Neural cell (in vitro differentiated cells): ENCODE measurements at regions not wholly inside any gene's neighbourhood (a gene's known extent, or its start where the extent isn't known, plus 50 kb on each side); places are given as distances from the start of the nearest gene placed in this dataset.

Experiments used
- H2AFZ ChIP-seq: fragments of 200-600, 300-800 bp; sonication (generic), shearing (Covaris generic); 2 replicates; pipeline ENCODE4 v1.6.0; 2014; ENCODE audit warnings: low read depth, mild to moderate bottlenecking, antibody characterized with exemption, low read length, moderate library complexity
- H3F3A ChIP-seq: fragments of 200-600 bp; shearing (Covaris generic); 2 replicates; pipeline ENCODE4 v1.6.1; 2016; ENCODE audit warnings: mild to moderate bottlenecking, moderate library complexity, mixed read lengths, antibody characterized with exemption, low read length; ENCODE audit not compliant: insufficient read depth, poor library complexity, severe bottlenecking
- H3K27ac ChIP-seq: fragments of 200-600, 300-800 bp; sonication (generic), shearing (Covaris generic); 2 replicates; pipeline ENCODE4 v1.5.1; 2014; ENCODE audit warnings: mild to moderate bottlenecking, low read length, moderate library complexity
- H3K27me3 ChIP-seq: fragments of 300-800, 200-600 bp; sonication (generic), shearing (Covaris generic); 2 replicates; pipeline ENCODE4 v1.6.0; 2014; ENCODE audit warnings: mild to moderate bottlenecking, low read depth, low read length, moderate library complexity; ENCODE audit not compliant: insufficient read depth
- H3K36me3 ChIP-seq: fragments of 300-800, 200-600 bp; sonication (generic), shearing (Covaris generic); 2 replicates; pipeline ENCODE4 v1.5.1; 2014; ENCODE audit warnings: mild to moderate bottlenecking, antibody characterized with exemption, low read length, moderate library complexity; ENCODE audit not compliant: insufficient read depth
- H3K4me2 ChIP-seq: fragments of 300-800, 200-600 bp; sonication (generic), shearing (Covaris generic); 2 replicates; pipeline ENCODE4 v1.6.0; 2014; ENCODE audit warnings: mild to moderate bottlenecking, low read length
- H3K4me3 ChIP-seq: fragments of 300-800, 200-600 bp; sonication (generic), shearing (Covaris generic); 2 replicates; pipeline ENCODE4 v1.5.1; 2014; ENCODE audit warnings: mild to moderate bottlenecking, low read length, moderate library complexity
- H3K79me2 ChIP-seq: fragments of 200-600 bp; shearing (Covaris generic); replicated peaks from 2 replicates; pipeline ENCODE4 v1.6.0; 2014; ENCODE audit warnings: mild to moderate bottlenecking, low read length, moderate library complexity; ENCODE audit not compliant: insufficient read depth
- H3K9ac ChIP-seq: fragments of 300-800, 200-600 bp; sonication (generic), shearing (Covaris generic); 2 replicates; pipeline ENCODE4 v1.6.1; 2016; ENCODE audit warnings: mild to moderate bottlenecking, low read length, mixed read lengths
- H3K9me2 ChIP-seq: fragments of 200-600 bp; shearing (Covaris generic); 2 replicates; pipeline ENCODE4 v1.6.1; 2016; ENCODE audit warnings: mild to moderate bottlenecking, low read length, mixed read lengths; ENCODE audit not compliant: insufficient read depth
- H3K9me3 ChIP-seq: fragments of 200-600, 300-800 bp; sonication (generic), shearing (Covaris generic); 2 replicates; pipeline ENCODE4 v1.6.1; 2016; ENCODE audit warnings: mild to moderate bottlenecking, mixed run types, low read length, moderate library complexity, mixed read lengths
- H4K20me1 ChIP-seq: fragments of 200-600 bp; shearing (Covaris generic); 2 replicates; pipeline ENCODE4 v1.6.1; 2016; ENCODE audit warnings: mild to moderate bottlenecking, mixed run types; ENCODE audit not compliant: insufficient read depth
- CTCF ChIP-seq: fragments of 450-650 bp; IDR thresholded peaks from 2 replicates; pipeline ENCODE4 v1.5.1; 2014; ENCODE audit warnings: antibody characterized with exemption, mild to moderate bottlenecking, moderate library complexity; ENCODE audit not compliant: poor library complexity, severe bottlenecking
- EP300 ChIP-seq: fragments of 450-650 bp; conservative IDR thresholded peaks from 2 replicates; pipeline ENCODE4 v1.6.1; 2014; ENCODE audit warnings: antibody characterized with exemption, mild to moderate bottlenecking, moderate library complexity; ENCODE audit not compliant: poor library complexity, severe bottlenecking
- EZH2 ChIP-seq: fragments of 200-600, 300-800 bp; shearing (Covaris generic), sonication (generic); IDR thresholded peaks from 2 replicates; pipeline ENCODE4 v1.6.1; 2014; ENCODE audit warnings: antibody characterized with exemption, low read length, borderline replicate concordance, mild to moderate bottlenecking; ENCODE audit not compliant: insufficient read depth, poor library complexity, severe bottlenecking
- MXI1 ChIP-seq: fragments of 450-650 bp; conservative IDR thresholded peaks from 2 replicates; pipeline ENCODE4 v1.6.1; 2014; ENCODE audit warnings: antibody characterized with exemption, mild to moderate bottlenecking; ENCODE audit not compliant: poor library complexity, severe bottlenecking
- POLR2AphosphoS5 ChIP-seq: IDR thresholded peaks from 2 replicates; pipeline ENCODE4 v1.6.1; 2012
- RAD21 ChIP-seq: fragments of 450-650 bp; conservative IDR thresholded peaks from 2 replicates; pipeline ENCODE4 v1.6.1; 2014; ENCODE audit warnings: antibody characterized with exemption, mild to moderate bottlenecking, moderate library complexity
- REST ChIP-seq: IDR thresholded peaks from 2 replicates; pipeline ENCODE4 v1.6.1; 2012; ENCODE audit warnings: borderline replicate concordance
- SMC3 ChIP-seq: fragments of 450-650 bp; conservative IDR thresholded peaks from 2 replicates; pipeline ENCODE4 v1.6.1; 2014; ENCODE audit warnings: antibody characterized with exemption, mild to moderate bottlenecking, moderate library complexity; ENCODE audit not compliant: poor library complexity
- TAF1 ChIP-seq: IDR thresholded peaks from 2 replicates; pipeline ENCODE4 v1.6.1; 2012; ENCODE audit warnings: low read depth

- Histone ChIP-seq H3K9me3 (no peaks in the 10 kb centered on the region), H3K4me3 (no peak overlapping the region), H3K4me2 (no peak overlapping the region), H3K79me2 (no peaks in the 10 kb centered on the region), H2AFZ (no peak overlapping the region), H3K36me3 (no peaks in the 10 kb centered on the region), H3K9me2 (no peaks in the 10 kb centered on the region), H4K20me1 (no peaks in the 10 kb centered on the region), H3K27ac (no peak overlapping the region), H3K27me3 (no peaks in the 10 kb centered on the region), H3F3A (no peaks in the 10 kb centered on the region), H3K9ac (no peak overlapping the region)
- TF ChIP-seq REST (no peak), RAD21 (no peak), CTCF (no peak), POLR2AphosphoS5 (no peak), MXI1 (no peak), EP300 (no peak), SMC3 (no peak), EZH2 (no peak), TAF1 (no peak)
Measured at GRCh38 chr16:52293204-52293603, 253.7 kb downstream of the TOX3 start.

DNA sequence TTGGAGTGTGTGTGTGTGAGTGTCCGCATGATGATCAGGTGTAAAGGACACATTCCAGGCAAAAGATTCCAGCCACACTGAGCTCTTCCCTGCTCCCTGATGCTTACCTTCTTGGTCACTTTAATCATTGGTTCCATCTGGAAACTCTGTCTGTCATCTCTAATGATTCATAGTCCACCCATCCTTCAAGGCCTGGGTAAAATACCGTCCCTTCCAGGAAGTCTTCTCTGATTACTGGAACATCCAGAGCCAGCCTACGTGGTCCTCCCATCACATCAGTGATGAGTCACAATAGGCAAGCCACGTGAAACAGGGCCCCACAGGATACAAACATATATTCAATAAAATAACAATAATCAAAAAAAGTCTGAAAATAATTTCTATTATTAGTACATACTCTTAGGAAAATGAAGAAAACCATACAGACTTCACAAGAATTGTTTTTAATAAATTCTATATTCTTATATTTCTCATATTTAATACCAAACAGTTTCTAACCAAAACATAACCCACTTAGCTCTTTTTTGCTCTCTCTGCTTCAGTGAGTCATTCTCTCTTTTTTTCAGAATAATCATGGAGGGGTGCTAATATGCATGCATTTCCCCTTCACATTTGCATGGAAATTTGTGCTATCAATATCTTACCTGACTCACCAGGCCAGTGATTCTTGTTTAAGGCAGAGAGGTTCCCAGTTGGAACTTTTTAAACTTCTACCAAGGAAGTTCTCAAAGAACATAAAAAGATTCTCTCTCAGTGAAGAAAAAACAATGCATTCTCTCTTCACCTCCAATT lies 263.2 kb downstream of the TOX3 start:
- H3K9me2 ChIP-seq = no peaks in the 10 kb centered on the region
- H2AFZ ChIP-seq = no peak overlapping the region
- no peaks in the 10 kb centered on the region for H3K79me2 ChIP-seq
- no peaks in the 10 kb centered on the region for H3K9me3 ChIP-seq
- H4K20me1 ChIP-seq = no peaks in the 10 kb centered on the region
- H3K27me3 ChIP-seq = no peaks in the 10 kb centered on the region
- no peak for TF ChIP-seq TAF1
- no peak for TF ChIP-seq REST
- TF ChIP-seq MXI1 = no peak
- TF ChIP-seq POLR2AphosphoS5 = no peak
- TF ChIP-seq EP300 = no peak
- TF ChIP-seq CTCF = no peak
- TF ChIP-seq EZH2 = no peak
- no peak for TF ChIP-seq SMC3
- TF ChIP-seq RAD21 = no peak
- no peak overlapping the region for H3K4me2 ChIP-seq
- no peak overlapping the region for H3K4me3 ChIP-seq
- H3K27ac ChIP-seq = no peak overlapping the region
- no peaks in the 10 kb centered on the region for H3F3A ChIP-seq
- no peaks in the 10 kb centered on the region for H3K36me3 ChIP-seq
- H3K9ac ChIP-seq = no peak overlapping the region
